ENCODE measurements at regions not wholly inside any gene's neighbourhood (a gene's known extent, or its start where the extent isn't known, plus 50 kb on each side); places are given as distances from the start of the nearest gene placed in this dataset.
"Not testable (repeated sequence)": the region's sequence is repeated elsewhere in the genome, so short reads cannot be mapped to it uniquely, and the experiment has no call there.

DNA sequence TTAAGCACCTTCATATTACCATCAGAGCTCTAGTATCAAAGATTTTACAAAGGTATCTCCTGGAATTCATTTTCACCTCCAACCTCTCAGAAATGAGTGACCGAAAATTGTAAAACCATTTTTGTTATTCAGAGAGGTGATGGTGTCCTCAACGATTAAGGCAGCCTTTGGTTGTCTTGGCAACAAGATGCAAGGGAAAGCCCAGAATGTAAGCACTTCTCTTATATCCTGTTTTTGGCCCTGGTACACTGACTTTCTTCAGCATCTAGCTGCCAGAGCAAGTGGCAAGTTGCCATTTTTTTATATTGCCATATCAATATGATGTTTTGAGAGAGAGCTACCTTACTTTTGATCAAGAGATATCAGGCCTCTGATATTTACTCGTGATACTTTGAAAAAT, 384.9 kb upstream of the NECTIN3 start:
- DNase-seq = no peak
- Histone ChIP-seq H3K36me3 (no peaks in the 10 kb centered on the region), H3K27me3 (no peaks in the 10 kb centered on the region), H3K4me1 (no peaks in the 10 kb centered on the region), H3K4me3 (ENCODE audit: low read depth, low read length) (no peak overlapping the region), H3K9me3 (no peaks in the 10 kb centered on the region)
- TF ChIP-seq, protein P1, sequence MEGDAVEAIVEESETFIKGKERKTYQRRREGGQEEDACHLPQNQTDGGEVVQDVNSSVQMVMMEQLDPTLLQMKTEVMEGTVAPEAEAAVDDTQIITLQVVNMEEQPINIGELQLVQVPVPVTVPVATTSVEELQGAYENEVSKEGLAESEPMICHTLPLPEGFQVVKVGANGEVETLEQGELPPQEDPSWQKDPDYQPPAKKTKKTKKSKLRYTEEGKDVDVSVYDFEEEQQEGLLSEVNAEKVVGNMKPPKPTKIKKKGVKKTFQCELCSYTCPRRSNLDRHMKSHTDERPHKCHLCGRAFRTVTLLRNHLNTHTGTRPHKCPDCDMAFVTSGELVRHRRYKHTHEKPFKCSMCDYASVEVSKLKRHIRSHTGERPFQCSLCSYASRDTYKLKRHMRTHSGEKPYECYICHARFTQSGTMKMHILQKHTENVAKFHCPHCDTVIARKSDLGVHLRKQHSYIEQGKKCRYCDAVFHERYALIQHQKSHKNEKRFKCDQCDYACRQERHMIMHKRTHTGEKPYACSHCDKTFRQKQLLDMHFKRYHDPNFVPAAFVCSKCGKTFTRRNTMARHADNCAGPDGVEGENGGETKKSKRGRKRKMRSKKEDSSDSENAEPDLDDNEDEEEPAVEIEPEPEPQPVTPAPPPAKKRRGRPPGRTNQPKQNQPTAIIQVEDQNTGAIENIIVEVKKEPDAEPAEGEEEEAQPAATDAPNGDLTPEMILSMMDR (IDR thresholded peaks at IDR 0.05; ENCODE audit: low read depth, low read length) = no peak

DNA sequence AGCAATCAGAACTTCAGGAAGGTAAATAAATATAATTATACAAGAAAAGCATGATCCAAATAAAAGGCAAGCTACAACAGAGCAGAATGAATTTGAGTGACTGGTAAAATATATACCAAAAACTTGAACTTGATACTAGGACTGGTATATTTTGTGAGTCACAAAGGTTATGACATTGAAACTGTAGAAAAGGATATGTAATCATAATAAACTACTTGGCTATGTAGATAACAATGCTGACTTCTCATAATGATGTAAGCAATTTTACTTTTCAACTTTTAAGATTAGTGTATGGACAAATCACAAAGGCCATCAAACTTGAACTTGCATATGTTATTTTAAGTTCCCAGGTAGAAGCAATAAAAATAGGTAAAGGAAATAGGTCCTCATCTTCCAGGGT, 384.5 kb upstream of the NECTIN3 start:
- Histone ChIP-seq H3K4me1 (no peaks in the 10 kb centered on the region), H3K27me3 (no peaks in the 10 kb centered on the region), H3K4me3 (ENCODE audit: low read depth, low read length) (no peak overlapping the region), H3K9me3 (no peaks in the 10 kb centered on the region), H3K36me3 (no peaks in the 10 kb centered on the region)
- TF ChIP-seq, protein P1 (IDR thresholded peaks at IDR 0.05; ENCODE audit: low read depth, low read length) = no peak
- no peak for DNase-seq

DNA sequence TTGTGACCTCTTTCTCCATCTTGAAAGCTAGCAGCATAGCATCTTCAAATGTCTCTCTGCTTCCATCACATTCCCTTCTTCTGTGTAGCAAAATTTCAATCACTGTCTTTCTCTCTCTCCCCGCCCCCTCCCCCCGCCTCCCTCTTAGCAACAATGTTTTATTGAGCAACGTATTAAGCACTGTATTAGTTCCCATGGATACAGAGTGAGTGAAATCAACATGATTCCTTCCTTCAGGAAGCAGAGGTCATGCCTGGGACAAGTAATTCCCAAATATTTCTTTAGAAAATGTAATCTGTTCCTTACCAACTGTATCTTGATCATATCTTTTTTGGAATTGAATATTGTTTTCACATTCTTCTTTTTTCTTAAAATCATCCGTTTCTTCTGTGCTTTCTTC, 373.7 kb upstream of the NECTIN3 start:
- DNase-seq = no peak
- Histone ChIP-seq H3K4me1 (no peaks in the 10 kb centered on the region), H3K9me3 (no peaks in the 10 kb centered on the region), H3K4me3 (ENCODE audit: low read depth, low read length) (no peak overlapping the region), H3K36me3 (no peaks in the 10 kb centered on the region), H3K27me3 (no peaks in the 10 kb centered on the region)
- TF ChIP-seq, protein P1 (IDR thresholded peaks at IDR 0.05; ENCODE audit: low read depth, low read length) = no peak

DNA sequence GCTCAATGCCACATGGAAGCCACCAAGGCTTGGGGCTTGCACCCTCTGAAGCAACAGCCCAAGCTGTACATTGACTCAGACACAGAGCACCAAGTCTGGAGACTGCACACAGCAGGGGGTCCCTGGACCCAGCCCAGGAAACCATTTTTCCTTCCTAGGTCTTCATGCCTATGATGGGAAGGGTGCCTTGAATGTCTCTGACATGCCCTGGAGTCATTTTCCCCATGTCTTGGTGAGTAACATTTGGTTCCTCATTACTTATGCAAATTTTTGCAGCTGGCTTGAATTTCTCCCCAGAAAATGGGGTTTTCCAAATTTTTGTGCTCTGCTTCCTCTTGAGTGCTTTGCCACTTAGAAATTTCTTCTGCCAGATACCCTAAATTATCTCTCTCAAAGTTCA, 367.3 kb upstream of the NECTIN3 start:
- not testable (repeated sequence) for H3K4me3 ChIP-seq (ENCODE audit: low read depth, low read length); H3K36me3 ChIP-seq; H3K27me3 ChIP-seq; H3K4me1 ChIP-seq; DNase-seq; H3K9me3 ChIP-seq

DNA sequence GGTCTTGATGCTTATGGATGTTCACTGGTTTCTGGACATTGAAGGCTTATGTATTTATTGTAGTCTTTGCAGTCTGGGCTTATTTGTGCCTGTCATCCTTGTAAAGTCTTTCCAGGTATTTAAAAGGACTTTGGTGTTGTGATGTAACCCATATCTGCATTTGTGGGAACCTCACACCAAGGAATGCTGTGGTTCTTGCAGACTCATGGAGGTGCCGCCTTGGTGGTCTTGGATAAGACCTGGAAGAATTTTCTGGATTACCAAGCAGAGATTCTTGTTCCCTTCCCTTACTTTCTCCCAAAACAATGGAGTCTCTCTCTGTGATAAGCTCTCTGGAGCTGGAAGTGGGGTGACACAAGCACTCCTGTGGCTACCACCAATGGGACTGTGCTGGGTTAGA, 363.5 kb upstream of the NECTIN3 start:
- TF ChIP-seq, protein P1 (IDR thresholded peaks at IDR 0.05; ENCODE audit: low read depth, low read length) = no peak
- Histone ChIP-seq H3K27me3 (no peaks in the 10 kb centered on the region), H3K4me1 (no peaks in the 10 kb centered on the region), H3K9me3 (no peaks in the 10 kb centered on the region), H3K36me3 (no peaks in the 10 kb centered on the region), H3K4me3 (ENCODE audit: low read depth, low read length) (no peak overlapping the region)
- DNase-seq = no peak

DNA sequence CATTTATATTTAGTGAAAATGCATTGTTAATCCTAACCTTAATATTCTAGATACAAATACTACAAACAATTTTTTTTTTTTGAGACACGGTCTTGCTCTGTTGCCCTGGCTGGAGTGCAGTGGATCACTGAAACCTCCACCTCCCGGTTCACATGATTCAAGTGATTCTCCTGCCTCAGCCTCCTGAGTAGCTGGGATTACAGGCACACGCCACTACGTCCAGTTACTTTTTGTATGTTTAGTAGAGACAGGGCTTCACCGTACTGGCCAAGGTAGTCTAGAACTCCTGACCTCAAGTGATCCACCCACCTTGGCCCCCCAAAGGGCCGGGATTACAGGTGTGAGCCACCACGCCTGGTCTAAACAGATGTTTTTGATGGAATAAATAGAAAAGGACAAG, 361.5 kb upstream of the NECTIN3 start:
- Histone ChIP-seq H3K27me3 (no peaks in the 10 kb centered on the region), H3K4me1 (no peaks in the 10 kb centered on the region), H3K4me3 (ENCODE audit: low read depth, low read length) (no peak overlapping the region), H3K36me3 (no peaks in the 10 kb centered on the region), H3K9me3 (no peaks in the 10 kb centered on the region)
- no peak for DNase-seq
- TF ChIP-seq, protein P1 (IDR thresholded peaks at IDR 0.05; ENCODE audit: low read depth, low read length) = no peak

DNA sequence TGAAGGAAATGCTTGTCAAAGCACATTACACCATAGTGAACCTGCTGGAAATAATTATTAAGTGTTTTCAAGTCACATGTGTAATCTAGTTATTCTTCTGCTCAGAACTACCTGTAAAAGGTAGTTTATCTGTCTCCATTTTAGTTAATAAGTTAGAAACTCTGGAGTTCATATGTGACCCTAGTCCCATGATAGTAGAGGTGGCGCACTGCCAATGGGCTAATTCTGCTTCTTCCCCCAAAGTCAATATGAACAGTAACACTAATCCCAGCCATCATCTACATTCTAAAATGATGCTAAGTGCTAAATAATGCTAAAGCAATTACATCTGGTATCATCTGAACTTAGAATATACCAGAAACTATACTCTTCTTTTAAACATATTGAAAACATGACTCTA, 361.0 kb upstream of the NECTIN3 start:
- no peaks in the 10 kb centered on the region for H3K4me1 ChIP-seq
- no peak for DNase-seq
- H3K4me3 ChIP-seq (ENCODE audit: low read depth, low read length) = no peak overlapping the region
- no peaks in the 10 kb centered on the region for H3K9me3 ChIP-seq
- no peaks in the 10 kb centered on the region for H3K27me3 ChIP-seq
- TF ChIP-seq, protein P1 (IDR thresholded peaks at IDR 0.05; ENCODE audit: low read depth, low read length) = no peak
- no peaks in the 10 kb centered on the region for H3K36me3 ChIP-seq

Measured in BE2C (cell line).